ENCODE measurements at regions not wholly inside any gene's neighbourhood (a gene's known extent, or its start where the extent isn't known, plus 50 kb on each side); places are given as distances from the start of the nearest gene placed in this dataset.

DNA sequence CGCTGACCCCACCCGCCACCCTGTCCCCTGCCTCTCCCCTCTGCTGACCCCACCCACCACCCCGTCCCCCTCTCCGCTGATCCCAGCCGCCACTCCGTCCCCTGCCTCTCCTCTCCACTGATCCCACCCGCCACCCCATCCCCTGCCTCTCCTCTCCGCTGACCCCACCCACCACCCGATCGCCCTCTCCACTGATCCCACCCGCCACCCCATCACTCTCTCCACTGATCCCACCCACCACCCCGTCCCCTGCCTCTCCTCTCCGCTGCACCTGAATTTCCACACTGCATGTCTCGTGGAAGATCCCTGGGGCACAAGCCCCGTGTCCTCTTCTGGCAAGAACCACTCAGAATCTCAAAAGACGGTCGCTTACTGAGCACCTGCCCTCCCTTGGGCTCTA, 53.4 kb upstream of the OLFM1 start:
- no peak overlapping the region for H2BK5ac ChIP-seq (ENCODE audit: low read depth, low read length, poor library complexity)
- no peak overlapping the region for H3K27ac ChIP-seq (ENCODE audit: low read depth, low read length)
- no peak overlapping the region for H2AFZ ChIP-seq (ENCODE audit: insufficient read depth, low read length, poor library complexity)
- WGBS (ENCODE audit: extremely low coverage, insufficient coverage, insufficient read length): no CpG with 5 or more reads among the region's 17 CpGs
- no peak overlapping the region for H3K4ac ChIP-seq (ENCODE audit: low read depth, low read length)
- H4K8ac ChIP-seq (ENCODE audit: low read depth, low read length): no peak overlapping the region
- H3K36me3 ChIP-seq (ENCODE audit: control insufficient read depth in 1 of 2, insufficient read depth in 2 of 2, low read length in 2 of 2): no peaks in the 10 kb centered on the region
- H4K91ac ChIP-seq (ENCODE audit: low read depth, low read length): no peak overlapping the region
- no peak overlapping the region for H3K4me2 ChIP-seq (ENCODE audit: low read length)
- H4K12ac ChIP-seq (ENCODE audit: low read depth, low read length): no peak overlapping the region
- H3K23ac ChIP-seq (ENCODE audit: low read length): no peak overlapping the region
- peaks cover 6% of the 10 kb centered on the region for H3K9me3 ChIP-seq (ENCODE audit: insufficient read depth, low read depth, low read length)
- H3K14ac ChIP-seq (ENCODE audit: low read length): no peak overlapping the region
- H2AK5ac ChIP-seq (ENCODE audit: low read length): no peak overlapping the region
- H3K4me3 ChIP-seq (ENCODE audit: low read depth, low read length): no peak overlapping the region
- no peaks in the 10 kb centered on the region for H3K79me1 ChIP-seq (ENCODE audit: low read length)
- no peak overlapping the region for H2BK12ac ChIP-seq (ENCODE audit: low read length)
- H3K79me2 ChIP-seq (ENCODE audit: control insufficient read depth, insufficient read depth, low read length, poor library complexity): no peaks in the 10 kb centered on the region
- H3K27me3 ChIP-seq (ENCODE audit: insufficient read depth, low read length): no peaks in the 10 kb centered on the region
- H3K4me1 ChIP-seq (ENCODE audit: control insufficient read depth in 1 of 2, insufficient read depth in 2 of 2, low read length in 2 of 2): no peaks in the 10 kb centered on the region
- DNase-seq: no peak
- H2BK120ac ChIP-seq (ENCODE audit: insufficient read depth, low read length, poor library complexity): no peak overlapping the region
- no peak overlapping the region for H3K18ac ChIP-seq (ENCODE audit: low read length)
- H3K9ac ChIP-seq (ENCODE audit: low read length): no peak overlapping the region

DNA sequence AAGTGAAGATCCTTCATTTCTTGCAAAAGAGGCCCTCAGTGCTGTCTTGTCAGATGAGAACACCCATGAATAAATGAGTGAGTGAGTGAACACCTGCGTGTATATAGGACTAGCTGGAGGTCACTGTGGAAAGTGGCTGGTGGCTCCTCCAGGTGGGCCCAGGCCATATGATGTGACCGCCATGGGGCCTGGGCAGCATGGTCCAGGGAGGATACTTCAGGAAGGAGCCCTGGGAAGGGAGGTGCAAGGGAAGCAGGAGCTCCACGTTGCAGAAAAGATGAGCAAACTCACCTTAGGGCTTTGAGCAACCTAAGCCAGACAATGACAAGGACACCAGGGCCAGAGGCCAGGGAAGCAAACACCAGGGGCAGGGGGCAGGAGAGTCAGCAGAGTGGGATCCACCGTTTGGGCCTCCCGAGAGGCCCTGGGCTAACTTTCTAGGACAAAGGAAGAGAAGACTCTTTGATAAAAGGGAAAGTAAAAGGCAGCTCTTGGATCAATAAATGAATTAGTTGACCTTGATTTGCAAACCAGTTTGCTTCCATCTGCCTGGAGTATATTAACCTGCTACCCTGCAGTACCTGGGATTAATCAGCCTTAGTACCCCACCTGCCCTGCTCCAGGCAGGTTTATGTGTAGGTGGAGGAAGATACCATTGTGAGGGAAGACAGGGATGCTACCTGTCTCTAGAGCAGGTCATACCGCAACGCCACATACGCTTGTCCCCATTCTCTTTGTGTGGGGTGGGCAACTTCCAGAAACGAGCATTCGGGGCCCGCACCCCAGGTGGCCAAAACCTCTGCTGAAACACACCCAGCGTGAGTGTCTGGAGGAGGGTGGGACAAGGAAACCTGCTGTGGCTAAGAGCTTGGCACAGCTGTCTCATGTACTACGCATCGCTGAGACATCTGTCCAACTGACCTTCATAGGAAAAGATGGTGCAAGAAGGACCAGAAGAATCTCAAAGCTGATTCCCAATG, 51.4 kb upstream of the OLFM1 start:
- no peaks in the 10 kb centered on the region for H3K27me3 ChIP-seq (ENCODE audit: insufficient read depth, low read length)
- H3K36me3 ChIP-seq (ENCODE audit: control insufficient read depth in 1 of 2, insufficient read depth in 2 of 2, low read length in 2 of 2): no peaks in the 10 kb centered on the region
- no CpG with 5 or more reads among the region's 14 CpGs for WGBS (ENCODE audit: extremely low coverage, insufficient coverage, insufficient read length)

DNA sequence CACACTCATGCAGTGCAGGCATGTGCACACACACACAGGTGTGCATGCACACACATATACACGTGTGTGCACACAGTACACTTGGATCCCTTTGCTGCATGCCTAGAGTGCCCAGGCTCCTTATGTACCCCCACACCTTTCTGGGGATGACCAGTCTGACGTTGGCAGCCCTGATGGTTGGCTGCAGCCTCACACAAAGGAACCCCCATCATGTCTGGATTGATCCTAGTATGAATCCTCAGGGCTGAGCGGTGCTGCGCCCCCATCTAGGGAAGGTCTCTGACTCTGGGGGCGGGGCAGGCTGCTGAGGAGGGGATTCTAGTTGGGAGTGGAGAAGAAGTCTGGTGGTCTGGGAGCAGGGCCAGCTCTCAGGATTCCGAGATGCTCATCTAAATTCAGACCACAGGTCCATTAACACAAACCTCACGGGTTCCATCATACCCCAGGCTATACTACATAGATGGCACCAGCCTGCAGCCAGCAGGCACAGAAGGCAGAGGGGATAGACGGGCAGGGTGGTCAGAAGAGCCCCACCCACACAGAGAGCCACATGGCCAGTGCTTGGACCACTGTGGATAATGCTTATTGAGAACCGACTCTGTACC, 50.5 kb upstream of the OLFM1 start:
- Histone ChIP-seq H2AFZ (ENCODE audit: insufficient read depth, low read length, poor library complexity) (no peak overlapping the region), H4K12ac (ENCODE audit: low read depth, low read length) (no peak overlapping the region), H4K91ac (ENCODE audit: low read depth, low read length) (no peak overlapping the region), H3K4me3 (ENCODE audit: low read depth, low read length) (peak overlapping the region; percentile 55), H3K79me1 (ENCODE audit: low read length) (no peaks in the 10 kb centered on the region), H3K4ac (ENCODE audit: low read depth, low read length) (no peak overlapping the region), H3K27ac (ENCODE audit: low read depth, low read length) (no peak overlapping the region), H3K18ac (ENCODE audit: low read length) (no peak overlapping the region), H2AK5ac (ENCODE audit: low read length) (no peak overlapping the region), H2BK5ac (ENCODE audit: low read depth, low read length, poor library complexity) (no peak overlapping the region), H4K8ac (ENCODE audit: low read depth, low read length) (no peak overlapping the region), H3K4me1 (ENCODE audit: control insufficient read depth in 1 of 2, insufficient read depth in 2 of 2, low read length in 2 of 2) (no peaks in the 10 kb centered on the region), H3K23ac (ENCODE audit: low read length) (no peak overlapping the region), H3K14ac (ENCODE audit: low read length) (no peak overlapping the region), H3K9me3 (ENCODE audit: insufficient read depth, low read depth, low read length) (peaks cover 3% of the 10 kb centered on the region), H3K27me3 (ENCODE audit: insufficient read depth, low read length) (no peaks in the 10 kb centered on the region), H3K9ac (ENCODE audit: low read length) (peak overlapping the region; percentile 55), H2BK120ac (ENCODE audit: insufficient read depth, low read length, poor library complexity) (no peak overlapping the region), H2BK12ac (ENCODE audit: low read length) (no peak overlapping the region), H3K4me2 (ENCODE audit: low read length) (no peak overlapping the region), H3K36me3 (ENCODE audit: control insufficient read depth in 1 of 2, insufficient read depth in 2 of 2, low read length in 2 of 2) (no peaks in the 10 kb centered on the region), H3K79me2 (ENCODE audit: control insufficient read depth, insufficient read depth, low read length, poor library complexity) (no peaks in the 10 kb centered on the region)
- no peak for DNase-seq
- WGBS (ENCODE audit: extremely low coverage, insufficient coverage, insufficient read length): no CpG with 5 or more reads among the region's 9 CpGs

More for the DNA sequence above, 51.4 kb upstream of the OLFM1 start:
- Histone ChIP-seq H3K9me3 (ENCODE audit: insufficient read depth, low read depth, low read length) (peaks cover 3% of the 10 kb centered on the region), H3K9ac (ENCODE audit: low read length) (no peak overlapping the region), H3K27ac (ENCODE audit: low read depth, low read length) (no peak overlapping the region), H3K18ac (ENCODE audit: low read length) (no peak overlapping the region), H3K79me1 (ENCODE audit: low read length) (no peaks in the 10 kb centered on the region), H3K4me1 (ENCODE audit: control insufficient read depth in 1 of 2, insufficient read depth in 2 of 2, low read length in 2 of 2) (no peaks in the 10 kb centered on the region), H2BK5ac (ENCODE audit: low read depth, low read length, poor library complexity) (no peak overlapping the region), H4K8ac (ENCODE audit: low read depth, low read length) (no peak overlapping the region), H2BK12ac (ENCODE audit: low read length) (no peak overlapping the region), H3K23ac (ENCODE audit: low read length) (no peak overlapping the region), H2AFZ (ENCODE audit: insufficient read depth, low read length, poor library complexity) (no peak overlapping the region), H3K4me3 (ENCODE audit: low read depth, low read length) (no peak overlapping the region), H3K4ac (ENCODE audit: low read depth, low read length) (no peak overlapping the region), H2AK5ac (ENCODE audit: low read length) (no peak overlapping the region), H3K14ac (ENCODE audit: low read length) (no peak overlapping the region), H2BK120ac (ENCODE audit: insufficient read depth, low read length, poor library complexity) (no peak overlapping the region), H4K12ac (ENCODE audit: low read depth, low read length) (no peak overlapping the region), H3K79me2 (ENCODE audit: control insufficient read depth, insufficient read depth, low read length, poor library complexity) (no peaks in the 10 kb centered on the region), H4K91ac (ENCODE audit: low read depth, low read length) (no peak overlapping the region), H3K4me2 (ENCODE audit: low read length) (no peak overlapping the region)
- no peak for DNase-seq

DNA sequence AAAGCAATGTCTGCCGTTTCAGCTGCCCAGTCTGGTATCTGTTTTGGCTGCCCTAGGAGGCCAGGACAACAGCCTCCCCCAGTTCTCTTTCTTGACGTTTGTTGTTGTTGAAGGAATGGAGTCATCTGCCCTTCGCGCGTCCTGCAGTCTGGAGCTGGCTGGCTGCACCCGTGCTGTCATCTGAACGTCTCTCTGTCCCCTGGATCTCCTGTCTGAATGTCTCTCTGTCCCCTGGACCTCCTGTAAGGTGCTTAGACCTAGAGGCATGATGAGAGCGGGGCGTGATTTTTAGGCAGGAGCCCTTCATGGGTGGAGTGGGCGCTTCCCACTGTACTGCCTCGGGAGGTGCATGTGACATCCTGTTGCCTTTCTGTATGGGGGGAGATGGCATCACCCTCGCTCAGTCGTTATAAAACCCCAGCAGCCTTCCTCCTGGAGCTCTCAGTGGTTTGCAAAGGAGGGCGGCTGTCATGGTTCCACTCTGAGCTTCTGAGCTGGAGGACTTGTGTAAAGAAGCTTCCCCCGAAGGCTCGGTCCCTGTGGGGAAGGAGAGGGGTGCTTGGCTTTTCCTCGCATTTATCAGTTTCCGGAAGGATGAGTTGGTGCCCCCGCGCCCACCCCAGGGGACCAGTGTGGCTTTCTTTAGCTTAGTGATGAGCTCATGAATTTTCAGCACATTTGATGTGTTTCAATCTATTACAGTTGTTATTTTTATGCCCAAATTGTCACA, 49.8 kb upstream of the OLFM1 start:
- DNase-seq: no peak
- no peaks in the 10 kb centered on the region for H3K27me3 ChIP-seq (ENCODE audit: insufficient read depth, low read length)
- no peak overlapping the region for H3K14ac ChIP-seq (ENCODE audit: low read length)
- H2BK120ac ChIP-seq (ENCODE audit: insufficient read depth, low read length, poor library complexity): no peak overlapping the region
- no peaks in the 10 kb centered on the region for H3K79me1 ChIP-seq (ENCODE audit: low read length)
- no peaks in the 10 kb centered on the region for H3K36me3 ChIP-seq (ENCODE audit: control insufficient read depth in 1 of 2, insufficient read depth in 2 of 2, low read length in 2 of 2)
- H2BK12ac ChIP-seq (ENCODE audit: low read length): no peak overlapping the region
- H3K27ac ChIP-seq (ENCODE audit: low read depth, low read length): no peak overlapping the region
- peaks cover 3% of the 10 kb centered on the region for H3K9me3 ChIP-seq (ENCODE audit: insufficient read depth, low read depth, low read length)
- no peak overlapping the region for H3K4ac ChIP-seq (ENCODE audit: low read depth, low read length)
- H3K4me2 ChIP-seq (ENCODE audit: low read length): no peak overlapping the region
- H3K4me3 ChIP-seq (ENCODE audit: low read depth, low read length): no peak overlapping the region
- H4K8ac ChIP-seq (ENCODE audit: low read depth, low read length): no peak overlapping the region
- no peak overlapping the region for H4K91ac ChIP-seq (ENCODE audit: low read depth, low read length)
- H3K4me1 ChIP-seq (ENCODE audit: control insufficient read depth in 1 of 2, insufficient read depth in 2 of 2, low read length in 2 of 2): no peaks in the 10 kb centered on the region
- H3K9ac ChIP-seq (ENCODE audit: low read length): no peak overlapping the region
- no peak overlapping the region for H2AK5ac ChIP-seq (ENCODE audit: low read length)
- no peak overlapping the region for H2AFZ ChIP-seq (ENCODE audit: insufficient read depth, low read length, poor library complexity)
- no CpG with 5 or more reads among the region's 20 CpGs for WGBS (ENCODE audit: extremely low coverage, insufficient coverage, insufficient read length)
- no peaks in the 10 kb centered on the region for H3K79me2 ChIP-seq (ENCODE audit: control insufficient read depth, insufficient read depth, low read length, poor library complexity)
- no peak overlapping the region for H2BK5ac ChIP-seq (ENCODE audit: low read depth, low read length, poor library complexity)
- H4K12ac ChIP-seq (ENCODE audit: low read depth, low read length): no peak overlapping the region
- no peak overlapping the region for H3K18ac ChIP-seq (ENCODE audit: low read length)
- no peak overlapping the region for H3K23ac ChIP-seq (ENCODE audit: low read length)

Data from trophoblast cell (in vitro differentiated cells and primary cell).